Astrocyte of the spinal cord (primary cell): ENCODE measurements at regions not wholly inside any gene's neighbourhood (a gene's known extent, or its start where the extent isn't known, plus 50 kb on each side); places are given as distances from the start of the nearest gene placed in this dataset.

Source experiments
- DNase-seq: peaks from one replicate; pipeline ENCODE4 v3.0.0; 2011; ENCODE audit warnings: low read depth, low spot score
- H3K4me3 ChIP-seq: 2 replicates; pipeline ENCODE4 v1.5.1; 2011; ENCODE audit warnings: low read depth, mild to moderate bottlenecking, low read length, moderate library complexity
- CTCF ChIP-seq: IDR thresholded peaks from 2 replicates; pipeline ENCODE4 v1.5.1; 2012; ENCODE audit warnings: low read depth, mild to moderate bottlenecking, low read length, inconsistent platforms
- in situ Hi-C: cut with HindIII; loops from 2 replicates; pipeline ENCODE4 v1.10.0; 2017; ENCODE audit warnings: low sequenced_read_pairs

DNA sequence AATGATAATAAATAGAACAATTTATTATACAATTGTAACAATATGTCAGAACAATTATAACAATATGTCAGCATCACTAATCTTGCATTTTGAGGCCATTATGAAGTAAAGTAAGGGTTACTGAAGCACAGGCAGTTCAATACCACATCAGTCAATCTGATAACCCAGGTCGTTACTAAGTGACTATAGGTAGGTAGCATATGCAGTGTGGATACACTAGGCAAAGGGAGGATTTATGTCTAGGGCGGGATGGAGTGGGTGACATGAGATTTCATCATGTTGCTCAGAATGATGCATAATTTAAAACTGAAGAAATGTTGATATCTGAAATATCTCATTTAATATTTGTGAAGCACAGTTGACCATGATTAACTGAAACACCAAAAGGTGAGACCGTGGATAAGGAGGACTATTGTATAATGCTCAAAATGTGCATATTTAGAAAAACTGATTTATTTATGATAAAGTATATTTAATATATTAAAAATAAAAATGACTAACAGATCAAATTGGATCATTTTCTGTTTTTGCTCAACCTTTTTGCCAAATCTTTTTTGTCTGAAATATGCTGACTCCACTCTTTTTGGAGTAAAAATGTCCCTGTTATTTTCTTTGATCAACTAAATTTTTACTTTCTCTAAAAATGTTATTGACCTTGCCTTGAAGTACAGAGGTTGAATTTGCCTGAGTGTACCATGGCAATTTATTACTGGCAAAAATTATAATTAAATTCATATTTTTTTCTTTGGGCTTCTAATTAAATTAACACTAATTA, 1189.4 kb upstream of the USP15 start:
- DNase-seq, result no peak
- no peak for TF ChIP-seq CTCF
- H3K4me3 ChIP-seq, result no peak overlapping the region
- in situ Hi-C loops, result no loop called here

DNA sequence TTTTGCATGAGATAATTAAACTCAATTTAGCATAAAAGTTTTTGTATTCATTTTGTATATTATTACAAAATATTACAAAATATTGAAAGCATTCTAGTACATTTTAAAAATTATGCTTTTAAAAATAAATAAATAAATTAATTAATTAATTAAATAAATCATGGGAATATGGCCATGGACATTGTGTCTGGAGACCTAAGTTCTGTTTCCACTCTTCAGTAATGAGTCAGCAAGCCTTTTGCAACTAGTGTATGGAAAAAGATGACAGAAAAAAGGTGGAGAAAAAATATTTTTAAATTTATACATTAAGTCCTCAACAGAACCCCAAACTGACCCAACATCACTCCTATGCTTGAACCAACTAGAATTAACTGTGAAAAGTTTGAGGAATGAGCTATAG, 1187.5 kb upstream of the USP15 start:
- H3K4me3 ChIP-seq, result no peak overlapping the region
- in situ Hi-C loops, result no loop called here
- no peak for DNase-seq
- TF ChIP-seq CTCF, result no peak

DNA sequence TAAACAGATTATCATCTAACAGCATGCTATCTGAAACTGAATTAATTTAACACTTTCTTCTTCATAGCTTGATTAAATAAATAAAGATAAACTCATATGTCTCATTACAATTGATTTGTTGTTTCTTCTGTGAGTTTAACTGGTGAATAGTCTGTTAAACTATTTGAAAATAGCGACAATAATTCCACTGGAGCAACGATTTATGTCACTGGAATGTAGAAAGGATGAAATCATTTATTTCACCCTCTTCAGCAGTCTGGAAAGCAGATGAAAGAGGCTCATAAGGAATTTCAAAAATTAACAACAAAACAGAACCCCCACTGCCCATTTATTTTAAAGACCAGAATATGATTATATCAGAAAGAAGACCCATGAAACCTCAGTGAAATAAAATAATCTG, 1165.1 kb upstream of the USP15 start:
- DNase-seq, result no peak
- in situ Hi-C loops, result no loop called here
- TF ChIP-seq CTCF, result no peak
- no peak overlapping the region for H3K4me3 ChIP-seq

DNA sequence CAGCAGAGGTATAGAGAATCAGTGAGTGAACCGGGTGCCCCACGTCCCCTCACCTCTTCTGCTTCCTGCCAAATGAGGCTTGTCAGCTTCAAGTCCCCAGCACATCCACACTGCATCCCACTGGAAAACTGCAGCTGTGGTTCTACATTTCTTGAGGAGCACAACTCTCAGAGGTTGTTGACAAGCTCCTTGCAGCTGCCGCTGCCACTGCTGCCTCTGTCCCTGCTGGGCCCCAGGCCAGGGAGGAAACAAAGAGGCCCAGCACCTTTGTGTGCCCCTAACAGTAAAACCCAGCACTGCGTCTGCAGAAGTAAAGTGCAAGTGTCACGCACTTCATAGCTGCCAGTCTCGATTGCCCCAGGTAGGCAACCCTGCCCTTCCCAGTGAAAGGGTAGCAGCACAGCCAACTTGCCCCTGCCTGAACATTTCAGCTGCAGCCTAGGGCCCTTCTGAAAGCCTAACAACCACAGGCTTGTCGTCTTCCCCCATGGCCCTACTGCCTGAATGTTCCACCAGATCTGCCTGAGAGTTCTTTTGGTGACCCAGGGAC, 1162.1 kb upstream of the USP15 start:
- no peak for DNase-seq
- in situ Hi-C loops, result no loop called here
- H3K4me3 ChIP-seq, result no peak overlapping the region
- TF ChIP-seq CTCF, result no peak

- no peak for DNase-seq
- H3K4me3 ChIP-seq, result no peak overlapping the region
- no peak for TF ChIP-seq CTCF
- in situ Hi-C loops, result no loop called here
These were observed 1153.1 kb upstream of the USP15 start for GRCh38 chr12:61107118-61107517.

DNA sequence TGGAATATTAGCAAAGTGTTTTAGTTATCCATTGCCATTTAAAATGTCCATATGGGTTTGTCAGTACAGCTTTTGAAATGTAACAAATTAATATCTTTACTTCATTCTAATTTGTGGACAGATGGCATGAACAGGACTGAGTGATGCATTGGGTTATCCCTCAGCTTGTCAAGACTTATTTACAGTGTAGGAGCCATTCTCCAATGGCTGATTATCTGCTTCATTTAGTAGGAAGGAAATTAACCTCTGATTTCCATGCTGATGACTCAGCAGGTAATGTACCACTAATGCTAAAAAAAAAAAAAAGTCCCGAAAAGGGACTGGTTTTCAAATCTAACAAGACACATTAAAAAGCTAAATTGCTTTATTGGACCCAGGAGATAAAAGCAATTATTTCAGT, 1149.0 kb upstream of the USP15 start:
- no peak overlapping the region for H3K4me3 ChIP-seq
- no peak for DNase-seq
- in situ Hi-C loops, result no loop called here
- TF ChIP-seq CTCF, result no peak
